Inflammatory macrophage (primary cell): ENCODE measurements at regions not wholly inside any gene's neighbourhood (a gene's known extent, or its start where the extent isn't known, plus 50 kb on each side); places are given as distances from the start of the nearest gene placed in this dataset.
"Not testable (repeated sequence)": the region's sequence is repeated elsewhere in the genome, so short reads cannot be mapped to it uniquely, and the experiment has no call there.

Experiments used
- DNase-seq, 2 donors: peaks; one replicate each; pipeline ENCODE4 v3.0.0-alpha.2; 2020 to 2022

DNA sequence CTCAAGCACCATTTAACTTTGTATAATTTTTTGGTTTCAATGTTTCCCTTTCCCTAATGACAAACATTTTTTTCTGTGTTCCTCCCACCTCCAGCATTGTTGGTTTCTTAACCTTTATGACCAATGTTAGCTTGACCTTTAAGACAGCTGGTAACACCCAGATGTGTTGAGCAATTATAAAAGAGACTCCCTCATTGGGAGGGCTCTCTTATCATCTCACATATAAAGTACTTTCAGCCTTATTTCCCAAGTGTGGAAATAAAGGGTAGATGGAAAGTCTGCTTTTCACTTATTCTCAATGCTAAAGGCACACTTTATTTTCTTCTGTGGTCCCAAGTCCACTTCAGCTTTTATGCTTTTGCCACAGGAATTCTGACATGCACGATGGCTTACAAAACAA lies 1420.4 kb downstream of the RAPGEF2 start:
- DNase-seq, result no peak

DNA sequence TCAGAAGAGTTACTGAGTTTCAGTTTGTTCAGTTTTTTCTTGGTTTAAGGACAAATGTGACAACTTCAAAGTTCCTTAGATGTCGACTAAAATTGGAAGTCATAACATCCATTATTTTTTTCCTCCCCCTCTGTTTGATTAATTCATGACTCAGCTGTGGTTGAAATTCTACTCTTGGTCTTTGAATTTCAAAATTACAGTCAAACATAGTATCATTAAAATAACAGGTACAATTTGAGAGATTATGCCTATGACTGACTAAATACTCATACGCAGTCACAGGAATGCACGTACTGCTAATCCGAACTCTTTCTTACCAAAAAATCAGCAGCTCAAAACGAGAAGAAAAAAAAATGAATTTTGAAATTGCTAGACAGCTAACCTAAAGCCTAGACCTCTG lies 1434.8 kb downstream of the RAPGEF2 start:
- no peak for DNase-seq

DNA sequence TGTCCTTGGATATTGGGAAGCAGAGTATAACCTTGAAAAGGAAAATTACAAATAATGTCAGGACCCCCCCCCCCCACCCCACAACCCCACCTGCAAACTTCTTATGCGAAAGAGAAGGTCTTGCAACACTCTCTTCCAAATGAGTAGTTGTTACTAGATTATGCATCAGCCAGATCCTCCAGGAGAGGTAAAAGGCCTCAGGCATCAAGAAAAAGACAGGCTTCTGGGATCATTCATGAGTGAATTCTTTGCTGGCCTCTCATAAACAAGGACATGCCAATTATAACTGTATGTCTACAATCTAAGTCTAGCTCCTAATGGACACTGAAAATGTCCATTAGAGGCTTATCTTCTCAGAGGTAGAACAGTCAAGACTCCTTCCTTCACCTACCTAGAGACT lies 1443.3 kb downstream of the RAPGEF2 start:
- DNase-seq, result no peak

DNA sequence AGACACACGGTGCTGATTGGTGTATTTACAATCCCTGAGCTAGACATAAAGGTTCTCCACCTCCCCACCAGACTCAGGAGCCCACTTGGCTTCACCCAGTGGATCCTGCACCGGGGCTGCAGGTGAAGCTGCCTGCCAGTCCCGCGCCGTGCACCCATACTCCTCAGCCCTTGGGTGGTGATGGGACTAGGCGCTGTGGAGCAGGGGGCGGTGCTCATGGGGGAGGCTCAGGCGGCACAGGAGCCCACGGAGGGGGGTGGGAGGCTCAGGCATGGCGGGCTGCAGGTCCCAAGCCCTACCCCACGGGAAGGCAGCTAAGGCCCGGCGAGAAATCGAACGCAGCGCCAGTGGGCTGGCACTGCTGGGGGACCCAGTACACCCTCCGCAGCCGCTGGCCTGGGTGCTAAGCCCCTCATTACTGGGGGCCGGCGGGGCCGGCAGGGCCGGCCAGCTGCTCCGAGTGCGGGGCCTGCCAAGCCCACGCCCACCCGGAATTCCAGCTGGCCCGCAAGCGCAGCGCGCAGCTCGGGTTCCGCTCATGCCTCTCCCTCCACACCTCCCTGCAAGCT lies 1447.2 kb downstream of the RAPGEF2 start:
- not testable (repeated sequence) for DNase-seq

DNA sequence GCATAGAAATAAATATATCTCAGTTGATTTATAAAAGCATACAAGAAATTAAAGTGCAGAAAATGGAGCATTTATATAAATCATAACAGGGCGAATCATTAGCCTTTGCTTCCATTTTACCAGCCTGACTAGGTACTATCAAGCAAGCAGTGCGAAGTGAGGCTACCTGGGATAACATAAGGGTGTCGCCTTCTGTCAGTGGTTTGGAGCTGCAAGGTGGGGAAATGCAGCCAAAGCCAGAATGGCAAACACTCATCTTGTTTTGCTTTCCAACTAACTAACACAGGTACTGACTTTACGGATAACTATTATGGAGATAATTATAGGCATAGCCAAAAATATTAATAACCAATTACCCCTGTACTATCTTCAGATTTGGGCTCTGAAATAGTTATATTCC lies 1459.8 kb downstream of the RAPGEF2 start:
- DNase-seq, result no peak

DNA sequence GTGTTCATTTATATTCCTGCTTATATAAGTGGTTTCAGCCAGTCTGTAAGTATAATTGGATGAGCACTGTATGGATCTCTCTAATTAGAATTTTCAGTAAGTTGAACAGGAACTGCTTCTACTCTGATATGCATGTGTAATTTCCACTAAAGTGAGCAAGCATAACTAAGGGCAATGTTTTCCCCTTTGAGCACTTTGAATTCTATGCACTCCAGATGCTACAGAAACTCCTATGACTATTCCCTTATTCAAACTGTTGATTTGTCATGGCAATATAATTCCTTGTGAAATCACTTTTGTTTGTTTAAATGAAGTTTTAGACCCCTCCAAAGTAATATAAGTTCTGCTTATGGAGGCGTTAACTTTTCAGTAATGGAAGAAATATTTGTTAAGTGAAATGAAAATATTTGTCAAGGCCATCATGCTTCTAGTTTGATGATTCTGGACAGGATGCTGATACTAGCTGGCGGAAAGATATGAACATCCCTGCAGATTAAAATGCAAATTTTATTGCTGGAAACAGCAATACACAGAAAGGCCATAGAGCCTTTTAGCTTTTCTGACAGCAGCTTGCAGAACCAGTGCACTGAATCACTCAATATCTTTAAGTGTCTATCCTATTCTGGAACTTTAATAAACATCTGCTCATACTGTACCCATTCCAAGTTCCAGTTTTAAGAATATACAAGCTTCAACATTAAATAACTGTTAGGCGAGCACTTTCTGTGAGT lies 1460.8 kb downstream of the RAPGEF2 start:
- no peak for DNase-seq

DNA sequence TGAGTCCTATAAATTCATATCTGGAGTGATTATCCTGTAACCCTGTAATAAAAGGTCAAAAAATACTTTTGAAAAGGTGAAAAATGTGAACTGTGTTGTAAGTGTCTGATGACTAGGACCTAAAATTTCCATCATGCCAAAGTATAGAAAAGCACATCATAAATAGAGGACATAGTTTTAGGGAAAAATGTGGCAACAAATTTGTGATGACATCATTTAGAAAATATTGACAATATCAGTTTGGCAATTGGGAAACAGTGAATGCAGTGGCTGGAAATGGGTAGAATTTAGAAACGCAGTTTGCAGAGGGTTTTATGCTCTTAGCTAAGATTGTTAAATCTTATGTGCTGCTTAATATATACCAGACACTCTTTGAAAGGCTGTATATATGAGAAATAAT lies 1464.8 kb downstream of the RAPGEF2 start:
- DNase-seq, result no peak

DNA sequence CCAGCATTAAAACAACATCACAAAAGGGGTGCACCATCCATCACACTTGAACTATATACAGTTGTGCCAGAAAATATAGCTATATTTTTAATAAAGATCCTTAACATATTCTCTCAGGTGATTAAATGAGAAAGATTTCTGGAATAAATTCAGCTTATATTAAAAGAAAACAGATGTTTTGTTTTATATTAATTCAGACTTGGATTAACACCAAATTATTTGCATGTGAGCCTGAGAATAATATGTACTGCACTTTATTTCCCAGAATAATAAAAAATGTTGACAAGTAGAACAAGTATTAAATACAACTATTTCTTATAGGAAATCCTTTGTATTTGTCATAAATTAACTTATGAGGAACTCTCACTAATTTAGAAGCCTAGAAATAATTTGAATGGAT lies 1467.4 kb downstream of the RAPGEF2 start:
- no peak for DNase-seq

DNA sequence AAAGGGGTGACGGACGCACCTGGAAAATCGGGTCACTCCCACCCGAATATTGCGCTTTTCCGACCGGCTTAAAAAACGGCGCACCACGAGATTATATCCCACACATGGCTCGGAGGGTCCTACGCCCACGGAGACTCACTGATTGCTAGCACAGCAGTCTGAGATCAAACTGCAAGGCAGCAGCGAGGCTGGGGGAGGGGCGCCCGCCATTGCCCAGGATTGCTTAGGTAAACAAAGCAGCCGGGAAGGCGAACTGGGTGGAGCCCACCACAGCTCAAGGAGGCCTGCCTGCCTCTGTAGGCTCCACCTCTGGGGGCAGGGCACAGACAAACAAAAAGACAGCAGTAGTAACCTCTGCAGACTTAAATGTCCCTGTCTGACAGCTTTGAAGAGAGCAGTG lies 1471.4 kb downstream of the RAPGEF2 start:
- not testable (repeated sequence) for DNase-seq

DNA sequence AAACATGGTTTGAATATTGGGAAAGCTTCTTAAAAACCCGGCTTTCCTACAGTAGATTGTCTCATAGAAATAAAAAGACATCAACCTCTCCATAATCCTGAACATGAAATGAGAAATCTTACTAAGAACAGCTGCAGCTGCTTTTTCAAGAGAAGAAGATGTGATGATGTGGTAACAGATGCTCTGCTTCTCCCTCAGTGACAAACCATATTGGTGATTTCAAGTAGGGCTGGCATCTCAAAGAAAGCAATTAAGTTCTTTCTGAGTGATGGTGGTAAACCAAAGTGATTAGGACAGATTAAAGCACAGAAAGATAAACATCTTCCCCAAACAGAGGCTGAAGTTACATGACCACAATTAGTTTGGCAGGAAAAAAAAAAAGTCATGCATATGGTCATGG lies 1477.7 kb downstream of the RAPGEF2 start:
- no peak for DNase-seq

DNA sequence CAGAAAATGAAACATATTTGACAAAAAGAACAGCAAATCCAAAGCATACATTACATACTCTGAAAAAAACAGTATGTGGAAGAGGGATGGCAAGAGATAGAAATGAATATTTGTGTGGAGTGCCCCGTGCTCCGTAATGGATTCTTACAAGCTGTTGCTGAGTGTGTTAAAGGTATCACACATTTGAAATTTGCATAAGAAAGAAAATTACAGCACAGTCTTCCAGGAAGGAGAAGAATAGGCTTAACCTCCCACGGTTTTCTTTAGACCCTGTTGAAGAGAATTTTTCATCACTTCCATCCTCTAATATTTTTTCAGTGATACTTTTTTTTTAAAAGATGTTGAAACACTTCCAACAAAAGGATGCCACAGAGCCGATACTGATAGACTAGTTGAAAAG lies 1489.4 kb downstream of the RAPGEF2 start:
- DNase-seq, result no peak

DNA sequence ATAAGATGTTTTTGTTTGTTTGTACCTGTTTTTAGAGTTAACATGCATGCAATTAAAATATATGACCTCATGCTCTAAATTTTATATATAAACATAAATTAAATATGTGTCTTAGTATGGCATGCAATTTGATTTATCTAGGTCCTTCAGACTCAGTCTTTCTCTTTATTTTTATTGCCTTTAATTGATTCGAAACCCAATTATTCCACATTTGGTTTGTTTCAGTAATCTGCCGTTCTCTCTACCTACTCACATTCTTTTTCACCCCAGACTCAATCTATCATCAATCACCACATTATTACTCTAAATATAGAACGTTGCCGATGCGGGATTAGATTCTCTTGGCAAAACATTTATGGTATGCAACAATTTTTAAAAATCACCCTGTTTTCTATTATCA lies 1492.8 kb downstream of the RAPGEF2 start:
- DNase-seq, result no peak

DNA sequence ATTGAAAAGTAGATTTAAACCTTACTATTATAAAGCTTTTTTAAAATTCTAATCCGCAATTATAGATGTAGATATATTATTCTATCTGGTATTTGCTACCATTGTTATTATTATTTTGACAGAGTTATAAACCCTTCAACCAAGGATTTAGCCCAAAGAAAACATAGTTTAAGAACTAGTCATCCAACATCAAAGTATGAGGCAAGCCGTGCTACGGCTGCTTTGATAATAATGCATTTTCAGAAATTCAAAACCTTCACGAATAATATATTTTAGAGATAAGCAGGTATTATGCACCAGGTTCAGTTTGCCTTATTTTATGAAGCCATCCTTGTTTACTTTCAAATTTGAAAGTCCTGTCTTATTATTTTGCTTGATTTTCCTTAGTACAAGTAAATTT lies 1501.7 kb downstream of the RAPGEF2 start:
- no peak for DNase-seq

DNA sequence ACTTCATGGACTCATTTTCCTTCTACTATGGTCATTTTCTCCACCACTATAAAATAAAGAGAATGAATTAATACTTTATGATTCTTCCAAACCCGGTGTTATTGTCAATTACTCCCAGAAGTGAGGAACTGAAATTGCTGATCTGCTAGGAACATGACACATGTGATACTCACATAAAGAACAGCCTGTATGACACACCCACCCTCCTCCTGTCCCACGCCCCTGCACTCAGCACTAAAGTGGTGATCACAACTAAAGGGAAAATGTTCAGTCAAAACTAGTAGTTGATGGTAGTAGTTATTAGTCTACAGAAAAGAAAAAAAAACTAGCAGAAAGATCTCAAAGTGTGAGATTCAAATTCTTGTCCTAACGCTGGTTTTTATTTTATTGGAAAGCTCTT lies 1508.3 kb downstream of the RAPGEF2 start:
- DNase-seq, result no peak

DNA sequence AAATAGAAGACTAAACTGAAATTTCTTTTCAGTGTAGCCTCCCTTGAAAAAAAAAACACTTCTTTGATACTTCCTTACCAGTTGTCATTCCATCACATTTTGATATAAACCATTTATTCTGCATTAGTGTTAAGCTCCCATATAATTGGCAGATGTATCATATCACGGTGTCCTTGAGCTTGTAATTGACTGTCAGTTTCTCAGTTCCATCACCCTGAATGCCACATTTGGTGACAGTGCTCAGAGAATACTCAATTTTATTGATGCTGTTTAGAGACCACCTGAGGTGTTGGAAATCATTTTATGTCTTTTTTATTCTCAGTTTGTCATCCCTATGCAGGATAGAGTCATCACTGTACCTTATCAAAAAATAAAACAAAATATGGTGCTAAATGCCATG lies 1528.2 kb downstream of the RAPGEF2 start:
- DNase-seq, result no peak

DNA sequence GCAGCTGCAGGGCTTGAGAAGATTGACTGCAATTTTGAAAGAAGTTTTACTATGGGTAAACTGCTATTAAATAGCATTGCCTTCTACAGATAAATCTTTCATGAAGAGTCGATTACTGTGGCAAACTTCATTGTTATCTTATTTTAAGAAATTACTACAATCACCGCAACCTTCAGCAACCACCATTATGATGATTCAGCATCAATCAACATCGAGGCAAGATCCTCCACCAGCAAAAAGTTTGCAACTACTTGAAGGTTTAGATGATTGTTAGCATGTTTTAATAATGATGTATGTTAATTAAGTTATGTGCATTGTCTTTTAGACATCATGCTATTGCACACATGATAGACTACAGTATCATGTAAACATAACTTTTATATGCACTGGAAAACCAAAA lies 1511.0 kb downstream of the FSTL5 start:
- DNase-seq, result no peak

DNA sequence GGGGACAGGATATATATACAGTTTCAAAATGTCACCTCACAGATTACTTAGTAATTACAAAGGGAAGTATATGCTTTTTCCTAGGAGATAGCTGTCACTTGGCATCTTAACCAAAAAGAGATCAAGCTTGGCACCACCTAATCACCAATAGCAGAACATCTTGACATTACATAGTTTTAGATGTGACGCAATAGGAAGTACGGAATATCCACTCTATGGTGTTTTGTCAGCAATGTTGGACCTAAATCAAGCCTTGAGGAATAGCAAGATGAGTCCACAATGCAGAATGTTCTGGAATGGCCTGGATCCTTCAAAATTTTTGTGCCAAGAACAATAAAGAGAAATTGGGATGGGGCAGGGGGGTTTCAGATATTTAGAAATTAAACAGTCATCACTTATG lies 1488.2 kb downstream of the FSTL5 start:
- no peak for DNase-seq

DNA sequence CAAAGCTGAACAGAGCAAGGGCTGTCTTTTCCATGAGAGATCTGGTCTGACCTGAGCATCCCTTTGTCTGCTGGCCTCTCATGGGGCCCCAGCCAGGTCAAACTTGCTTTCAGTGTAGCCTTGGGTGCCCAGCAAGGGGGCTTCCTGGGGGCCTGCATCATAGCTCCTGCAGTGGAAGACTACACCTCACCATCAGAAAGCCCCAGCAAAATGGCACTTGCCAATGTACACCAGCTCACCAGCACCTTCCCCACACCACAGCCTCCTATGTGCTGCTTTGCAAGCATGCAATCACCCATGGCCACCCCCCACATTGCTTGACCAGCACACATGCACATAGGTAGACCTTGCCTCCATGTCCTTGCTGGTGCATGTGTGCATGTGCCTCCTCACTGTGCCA lies 1478.1 kb downstream of the FSTL5 start:
- no peak for DNase-seq

DNA sequence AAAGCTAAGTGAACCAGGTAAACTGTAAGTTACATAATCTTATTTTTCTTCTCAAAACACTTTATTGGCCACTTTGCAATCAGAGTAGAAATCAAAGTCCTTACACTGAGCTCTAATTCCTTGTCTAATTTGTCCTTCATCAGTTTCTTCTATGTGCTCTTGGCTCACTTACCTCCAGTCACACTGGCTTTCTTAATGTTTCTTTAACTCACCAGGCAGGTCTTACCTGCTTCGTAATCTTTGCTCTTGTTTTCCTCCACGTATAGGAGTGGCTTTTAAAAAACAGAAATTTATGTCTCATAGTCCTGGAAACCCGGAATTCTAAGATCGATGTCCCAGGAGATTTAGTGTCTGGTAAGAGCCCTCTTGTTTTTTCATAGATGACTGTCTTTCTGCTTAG lies 1462.1 kb downstream of the FSTL5 start:
- DNase-seq, result no peak

DNA sequence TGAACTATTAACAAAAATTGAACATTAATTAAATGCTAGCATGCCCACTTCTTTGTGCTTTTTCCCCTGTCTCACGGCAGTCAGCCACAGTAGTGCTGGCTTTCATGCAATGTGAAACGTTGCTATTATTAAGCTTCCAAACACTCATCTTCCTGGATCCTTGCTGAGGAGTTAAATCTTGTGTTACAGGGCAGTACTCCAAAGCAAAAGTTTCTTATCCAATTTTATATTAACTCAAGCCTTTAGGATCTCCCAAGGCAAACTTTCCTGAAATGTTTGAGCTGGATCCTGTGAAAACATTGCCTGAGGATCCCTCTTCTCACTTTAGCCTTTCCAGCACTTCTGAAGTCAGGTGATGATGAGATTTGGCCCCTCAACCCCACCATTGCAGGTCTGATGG lies 1454.8 kb downstream of the FSTL5 start:
- no peak for DNase-seq

DNA sequence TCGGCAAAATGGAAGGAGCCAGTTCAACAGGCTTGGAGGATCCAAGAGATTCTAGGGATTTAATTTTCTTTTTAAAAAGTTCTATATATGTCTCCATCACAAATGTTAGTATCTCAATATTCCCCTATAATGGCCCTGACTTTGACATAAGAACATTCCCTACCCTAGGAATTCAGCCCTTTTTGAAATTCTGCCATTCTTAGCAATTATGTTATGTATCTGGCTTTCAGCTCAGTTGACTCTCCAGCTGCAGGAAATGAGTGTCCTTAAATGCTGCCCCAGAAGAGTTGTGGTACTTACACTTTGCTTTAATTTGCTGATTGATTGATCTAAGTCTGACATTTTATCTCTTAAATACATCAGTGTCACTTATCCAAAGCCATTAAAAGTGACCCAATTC lies 1454.3 kb downstream of the FSTL5 start:
- no peak for DNase-seq

DNA sequence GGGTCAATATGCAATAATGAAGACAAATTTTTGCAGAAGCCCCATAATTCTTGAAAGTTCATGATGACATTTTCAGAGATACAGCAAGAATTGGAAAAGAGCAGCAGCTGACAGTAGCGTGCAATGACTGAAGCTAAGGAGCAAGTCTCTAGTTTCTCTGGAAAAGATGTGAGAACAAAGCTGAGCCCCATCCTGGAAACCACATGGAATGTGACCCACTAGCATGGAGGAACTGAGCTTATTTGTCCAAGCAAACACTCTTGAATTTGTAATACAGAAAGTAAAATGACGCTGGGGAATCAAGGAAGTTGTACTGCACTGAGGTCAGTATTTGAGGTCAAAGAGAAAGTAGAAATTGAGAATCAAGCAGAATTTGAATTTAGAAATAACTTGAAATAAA lies 1447.2 kb downstream of the FSTL5 start:
- no peak for DNase-seq

DNA sequence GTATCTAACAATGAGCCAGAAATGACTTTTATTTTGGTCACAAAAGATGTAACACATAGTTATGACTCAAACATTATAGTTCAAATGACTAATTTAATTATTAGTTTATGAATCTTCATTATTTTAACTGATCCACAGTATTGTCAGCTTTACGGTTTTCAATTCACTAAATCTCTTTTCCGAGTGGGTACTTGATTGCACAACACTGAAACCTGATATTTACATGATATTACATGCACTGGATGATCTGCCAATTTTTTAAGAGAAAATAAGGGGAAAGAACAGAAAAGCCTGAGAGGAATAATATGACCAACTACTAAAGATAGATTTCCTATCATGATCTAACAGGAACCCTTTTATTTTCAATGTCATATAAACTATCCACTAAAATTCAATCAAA lies 1446.0 kb downstream of the FSTL5 start:
- no peak for DNase-seq

DNA sequence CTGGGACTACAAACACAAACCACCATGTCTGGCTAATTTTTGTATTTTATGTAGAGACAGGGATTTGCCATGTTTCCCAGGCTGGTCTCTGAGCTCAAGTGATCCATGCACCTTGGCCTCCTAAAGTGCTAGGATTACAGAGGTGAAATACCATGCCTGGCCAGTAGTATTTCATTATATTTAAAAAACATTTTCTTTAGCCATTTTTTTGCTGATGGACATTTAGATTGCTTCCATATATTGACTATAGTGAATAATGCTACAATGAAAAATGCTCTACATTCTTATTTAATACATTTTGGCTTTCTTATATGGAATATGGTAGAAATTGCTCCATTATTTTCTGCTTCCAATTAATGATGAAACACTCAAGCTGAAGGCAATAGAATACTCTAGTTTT lies 1439.7 kb downstream of the FSTL5 start:
- DNase-seq, result no peak

DNA sequence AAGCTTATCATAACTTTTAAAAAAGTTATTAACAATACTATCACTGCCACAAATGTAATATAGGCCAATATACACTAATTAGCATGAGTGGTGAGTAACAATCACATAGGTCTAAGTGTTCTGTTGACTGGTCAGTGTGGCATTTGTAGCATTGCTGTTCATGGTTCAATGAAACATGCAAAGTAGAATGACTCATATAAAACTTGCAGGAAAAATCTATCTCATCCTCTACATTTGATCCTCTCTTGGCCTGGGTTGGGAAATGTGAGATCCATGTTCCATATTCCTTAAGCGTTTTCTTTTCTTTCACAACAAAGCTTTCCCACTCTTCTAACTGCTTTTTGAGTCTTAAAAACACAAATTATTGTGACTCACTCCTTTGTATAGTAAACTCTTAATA lies 1418.7 kb downstream of the FSTL5 start:
- DNase-seq, result no peak
